Endothelial cell of umbilical vein (primary cell): ENCODE measurements at regions not wholly inside any gene's neighbourhood (a gene's known extent, or its start where the extent isn't known, plus 50 kb on each side); places are given as distances from the start of the nearest gene placed in this dataset.

Source experiments
- BruUV-seq: library from RNA; stranded (reverse); fragments of 400-500 nt; replicated peaks from 2 replicates; lab custom pipeline; 2021; lab: Mats Ljungman, UMichigan
- CTCF ChIA-PET: fragments of 300-600, 350-600 bp; sonication (Branson Sonifier 250); formaldehyde crosslinking; loops from one replicate; lab custom pipeline; 2021; ENCODE audit warnings: antibody characterized with exemption, inconsistent platforms; lab: Charles Lee
- POLR2A ChIA-PET: fragments of 300-600, 350-600 bp; sonication (Branson Sonifier 250); formaldehyde crosslinking; loops from one replicate; lab custom pipeline; 2021; ENCODE audit warnings: antibody characterized with exemption, inconsistent platforms; lab: Charles Lee
- DNase-seq: peaks from one replicate; pipeline ENCODE4 v3.0.0-alpha.2; 2011; ENCODE audit warnings: low read depth, low spot score
- FAIRE-seq: peaks from 2 replicates; lab custom pipeline; 2011; peaks lifted over from hg19 to GRCh38; lab: Jason Lieb, UNC
- H2AFZ ChIP-seq: 2 replicates; pipeline ENCODE4 v1.6.0; 2012; ENCODE audit warnings: low read depth, low read length, control low read depth, inconsistent platforms
- H3K27ac ChIP-seq: 2 replicates; pipeline ENCODE4 v1.5.1; 2011; ENCODE audit warnings: low read depth, mild to moderate bottlenecking, control low read depth, low read length, moderate library complexity; ENCODE audit not compliant: insufficient read depth
- H3K27me3 ChIP-seq, 2 experiments: 2 replicates each; pipeline versions ENCODE4 v1.6.0 to v1.6.1; 2011; ENCODE audit warnings: low read length in 2 of 2, mixed read lengths in 1 of 2; ENCODE audit not compliant: control insufficient read depth in 2 of 2, insufficient read depth in 2 of 2
- H3K36me3 ChIP-seq, 2 experiments: 2 replicates in 1 of 2; 3 replicates in 1 of 2; pipeline ENCODE4 v1.5.1; 2011; ENCODE audit warnings: low read length in 2 of 2, mild to moderate bottlenecking in 1 of 2, moderate library complexity in 1 of 2; ENCODE audit not compliant: control insufficient read depth in 2 of 2, insufficient read depth in 2 of 2; ENCODE audit errors: extremely low read depth in 1 of 2
- H3K4me1 ChIP-seq: 3 replicates; pipeline ENCODE4 v1.5.1; 2011; ENCODE audit warnings: mild to moderate bottlenecking, low read length; ENCODE audit not compliant: control insufficient read depth, insufficient read depth; ENCODE audit errors: extremely low read depth
- H3K4me2 ChIP-seq: 2 replicates; pipeline ENCODE4 v1.6.1; 2011; ENCODE audit warnings: low read length, control low read depth, mixed read lengths; ENCODE audit not compliant: insufficient read depth
- H3K4me3 ChIP-seq, 3 experiments: fragments of 200-600 bp in 1 of 3; sonication (generic), shearing (Covaris generic) in 1 of 3; replicated peaks in 1 of 3; 2 replicates each; pipeline ENCODE4 v1.5.1; 2011 to 2016; ENCODE audit warnings: control low read depth in 3 of 3, low read length in 3 of 3, mild to moderate bottlenecking in 2 of 3, inconsistent platforms in 1 of 3, low read depth in 1 of 3, moderate library complexity in 1 of 3; ENCODE audit not compliant: insufficient read depth in 1 of 3
- H3K79me2 ChIP-seq: 2 replicates; pipeline ENCODE4 v1.6.0; 2012; ENCODE audit warnings: low read length, inconsistent platforms; ENCODE audit not compliant: control insufficient read depth, insufficient read depth
- H3K9ac ChIP-seq: replicated peaks from 2 replicates; pipeline ENCODE3; 2011; ENCODE audit warnings: low read length, control low read depth; ENCODE audit not compliant: insufficient read depth; ENCODE audit errors: extremely low read depth
- H3K9me1 ChIP-seq: replicated peaks from 3 replicates; pipeline ENCODE4 v1.6.0; 2011; ENCODE audit warnings: mild to moderate bottlenecking, low read length; ENCODE audit not compliant: control insufficient read depth, insufficient read depth; ENCODE audit errors: extremely low read depth
- H3K9me3 ChIP-seq: replicated peaks from 2 replicates; pipeline ENCODE4 v1.5.1; 2012; ENCODE audit warnings: low read length, inconsistent platforms; ENCODE audit not compliant: control insufficient read depth, insufficient read depth
- H4K20me1 ChIP-seq: replicated peaks from 2 replicates; pipeline ENCODE3; 2011; ENCODE audit warnings: mild to moderate bottlenecking, low read length; ENCODE audit not compliant: control insufficient read depth, insufficient read depth; ENCODE audit errors: extremely low read depth
- EZH2 ChIP-seq: IDR thresholded peaks from 2 replicates; pipeline ENCODE4 v1.6.1; 2012; ENCODE audit warnings: borderline replicate concordance, low read depth, mild to moderate bottlenecking, moderate library complexity, low read length, inconsistent platforms; ENCODE audit not compliant: severe bottlenecking
- FOS ChIP-seq: IDR thresholded peaks from 2 replicates; pipeline ENCODE4 v1.6.1; 2011; ENCODE audit warnings: mild to moderate bottlenecking, low read length, moderate library complexity, borderline replicate concordance; ENCODE audit not compliant: insufficient read depth
- GATA2 ChIP-seq: IDR thresholded peaks from 2 replicates; pipeline ENCODE4 v1.7.0; 2011; ENCODE audit warnings: low read depth, mild to moderate bottlenecking, moderate library complexity, mixed read lengths, low read length; ENCODE audit not compliant: insufficient read length, insufficient read depth
- JUN ChIP-seq: IDR thresholded peaks from 2 replicates; pipeline ENCODE4 v1.6.1; 2011; ENCODE audit warnings: borderline replicate concordance, low read depth; ENCODE audit not compliant: insufficient read length, insufficient read depth
- MYC ChIP-seq: IDR thresholded peaks from one replicate; pipeline ENCODE4 v1.6.1; 2011; ENCODE audit warnings: mild to moderate bottlenecking, low read depth, low read length
- POLR2A ChIP-seq: IDR thresholded peaks from 2 replicates; pipeline ENCODE4 v1.6.1; 2012; ENCODE audit warnings: low read depth, mild to moderate bottlenecking, control low read depth, low read length
- POLR2AphosphoS5 ChIP-seq: IDR thresholded peaks from 2 replicates; pipeline ENCODE4 v1.6.1; 2012; ENCODE audit warnings: low read depth, mild to moderate bottlenecking, control low read depth, low read length, moderate library complexity; ENCODE audit not compliant: insufficient read depth
- dilution Hi-C: fragments of 300-500 bp; cut with MboI; formaldehyde crosslinking; loops from one replicate; pipeline ENCODE4 v1.15.0; 2019; ENCODE audit warnings: low sequenced_read_pairs; ENCODE audit not compliant: extremely low pct_ligation_motif_present
- intact Hi-C: fragments of 100-400 bp; cut with micrococcal nuclease; formaldehyde crosslinking; loops from one replicate; pipeline ENCODE4 v1.10.0; 2022
- TF ChIP-seq, protein P1 (sequence below): IDR thresholded peaks from 2 replicates; pipeline ENCODE4 v1.6.1; 2011; ENCODE audit not compliant: insufficient read depth, insufficient read length
- TF ChIP-seq, protein P2 (sequence below), 2 donors: IDR thresholded peaks; 1 replicate in 1 of 2; 2 replicates in 1 of 2; pipeline ENCODE4 v1.5.1; 2011; ENCODE audit warnings: low read length in 2 of 2, mild to moderate bottlenecking in 2 of 2, moderate library complexity in 2 of 2, control low read depth in 1 of 2, inconsistent platforms in 1 of 2, low read depth in 1 of 2; ENCODE audit not compliant: insufficient read depth in 1 of 2; ENCODE audit errors: extremely low read depth in 1 of 2

DNA sequence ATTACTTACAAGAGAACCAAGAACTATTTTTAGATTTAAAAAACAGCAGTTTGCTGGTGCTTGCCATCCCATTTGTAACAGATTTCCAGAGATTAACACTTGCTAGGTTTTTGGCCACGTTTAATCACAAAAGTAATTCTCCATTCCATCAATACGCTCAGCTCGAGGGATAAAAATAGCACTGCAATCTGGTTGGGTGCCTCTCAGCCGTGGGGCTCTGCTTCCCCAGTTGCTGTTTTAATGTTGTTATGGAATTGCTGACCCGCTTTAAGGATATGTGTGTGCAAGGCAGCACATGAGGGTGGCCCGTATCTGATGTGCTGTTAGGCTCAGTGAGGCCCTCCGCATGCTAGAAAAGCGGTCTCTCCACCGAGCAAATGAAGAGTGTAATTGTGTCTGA lies 222.2 kb upstream of the TMEM260 start:
- TF ChIP-seq, protein P1, sequence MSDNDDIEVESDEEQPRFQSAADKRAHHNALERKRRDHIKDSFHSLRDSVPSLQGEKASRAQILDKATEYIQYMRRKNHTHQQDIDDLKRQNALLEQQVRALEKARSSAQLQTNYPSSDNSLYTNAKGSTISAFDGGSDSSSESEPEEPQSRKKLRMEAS = no peak
- TF ChIP-seq POLR2A = no peak
- no peak for TF ChIP-seq GATA2
- no peak for TF ChIP-seq MYC
- TF ChIP-seq JUN = no peak
- TF ChIP-seq POLR2AphosphoS5 = no peak
- TF ChIP-seq, protein P2, sequence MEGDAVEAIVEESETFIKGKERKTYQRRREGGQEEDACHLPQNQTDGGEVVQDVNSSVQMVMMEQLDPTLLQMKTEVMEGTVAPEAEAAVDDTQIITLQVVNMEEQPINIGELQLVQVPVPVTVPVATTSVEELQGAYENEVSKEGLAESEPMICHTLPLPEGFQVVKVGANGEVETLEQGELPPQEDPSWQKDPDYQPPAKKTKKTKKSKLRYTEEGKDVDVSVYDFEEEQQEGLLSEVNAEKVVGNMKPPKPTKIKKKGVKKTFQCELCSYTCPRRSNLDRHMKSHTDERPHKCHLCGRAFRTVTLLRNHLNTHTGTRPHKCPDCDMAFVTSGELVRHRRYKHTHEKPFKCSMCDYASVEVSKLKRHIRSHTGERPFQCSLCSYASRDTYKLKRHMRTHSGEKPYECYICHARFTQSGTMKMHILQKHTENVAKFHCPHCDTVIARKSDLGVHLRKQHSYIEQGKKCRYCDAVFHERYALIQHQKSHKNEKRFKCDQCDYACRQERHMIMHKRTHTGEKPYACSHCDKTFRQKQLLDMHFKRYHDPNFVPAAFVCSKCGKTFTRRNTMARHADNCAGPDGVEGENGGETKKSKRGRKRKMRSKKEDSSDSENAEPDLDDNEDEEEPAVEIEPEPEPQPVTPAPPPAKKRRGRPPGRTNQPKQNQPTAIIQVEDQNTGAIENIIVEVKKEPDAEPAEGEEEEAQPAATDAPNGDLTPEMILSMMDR (IDR thresholded peaks at IDR 0.05; ENCODE audit: extremely low read depth in 1 of 2, insufficient read depth in 1 of 2, low read depth in 1 of 2, low read length in 2 of 2) = no peak
- TF ChIP-seq EZH2 = no peak
- TF ChIP-seq FOS = no peak
- no peaks in the 10 kb centered on the region for H3K9me1 ChIP-seq
- H3K4me1 ChIP-seq = peaks cover 7% of the 10 kb centered on the region
- no peak overlapping the region for H3K27ac ChIP-seq
- no peaks in the 10 kb centered on the region for H3K79me2 ChIP-seq
- H3K4me3 ChIP-seq = no peak overlapping the region
- ChIA-PET POLR2A (no interaction called here), CTCF (no interaction called here)
- H3K36me3 ChIP-seq = no peaks in the 10 kb centered on the region
- H3K4me2 ChIP-seq = no peak overlapping the region
- BruUV-seq = no TSS peak
- H2AFZ ChIP-seq = no peak overlapping the region
- H3K9ac ChIP-seq = no peak overlapping the region
- H4K20me1 ChIP-seq = no peaks in the 10 kb centered on the region
- no peaks in the 10 kb centered on the region for H3K9me3 ChIP-seq
- DNase-seq = no peak
- no peak for FAIRE-seq
- H3K27me3 ChIP-seq = no peaks in the 10 kb centered on the region
- dilution Hi-C loops = no loop called here
- intact Hi-C loops = no loop called here
